NCI-H1048 (cell line): ENCODE measurements at regions not wholly inside any gene's neighbourhood (a gene's known extent, or its start where the extent isn't known, plus 50 kb on each side); places are given as distances from the start of the nearest gene placed in this dataset.
"Not testable (repeated sequence)": the region's sequence is repeated elsewhere in the genome, so short reads cannot be mapped to it uniquely, and the experiment has no call there.

Experiments used
- DNase-seq: peaks from one replicate; lab custom pipeline; 2025; lab: John Stamatoyannopoulos, UW

GRCh38 chr5:179407191-179408175 is 62.2 kb upstream of the ADAMTS2 start:
- no peak for DNase-seq

- DNase-seq = no peak
Measured at GRCh38 chr5:179406031-179406961, 61.0 kb upstream of the ADAMTS2 start.

GRCh38 chr5:179405426-179406030 is 60.3 kb upstream of the ADAMTS2 start:
- no peak for DNase-seq

GRCh38 chr5:179405054-179405416 is 59.8 kb upstream of the ADAMTS2 start:
- no peak for DNase-seq

GRCh38 chr5:179404321-179405053 is 59.2 kb upstream of the ADAMTS2 start:
- DNase-seq = no peak

- no peak for DNase-seq
Measured at GRCh38 chr5:179403426-179404147, 58.3 kb upstream of the ADAMTS2 start.

- not testable (repeated sequence) for DNase-seq
Measured at GRCh38 chr5:179400435-179400834, 55.2 kb upstream of the ADAMTS2 start.

GRCh38 chr5:179400020-179400419 is 54.8 kb upstream of the ADAMTS2 start:
- DNase-seq = no peak

- DNase-seq = not testable (repeated sequence)
Measured at GRCh38 chr5:179399327-179399726, 54.1 kb upstream of the ADAMTS2 start.

- DNase-seq = no peak
Measured at GRCh38 chr5:179397516-179397915, 52.3 kb upstream of the ADAMTS2 start.
